ENCODE measurements at regions not wholly inside any gene's neighbourhood (a gene's known extent, or its start where the extent isn't known, plus 50 kb on each side); places are given as distances from the start of the nearest gene placed in this dataset.

DNA sequence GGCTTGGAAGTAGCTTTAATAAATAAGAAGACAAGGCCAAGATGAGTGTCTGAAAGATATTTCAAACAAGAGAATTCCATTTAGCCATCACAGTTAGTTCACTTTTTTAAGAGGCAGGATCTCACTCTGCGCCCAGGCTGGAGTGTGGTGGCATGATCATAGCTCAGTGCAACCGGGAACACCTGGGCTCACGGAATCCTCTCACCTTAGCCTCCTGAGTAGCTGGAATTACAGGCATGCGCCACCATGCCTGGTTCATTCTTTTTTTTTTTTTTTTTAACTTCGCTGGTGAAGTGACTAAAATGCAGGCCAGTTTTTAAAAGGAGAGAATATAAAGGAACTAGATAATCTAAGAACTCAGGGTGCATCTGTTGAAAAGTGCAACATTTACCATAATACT is 200.3 kb downstream of the KCTD12 start:
- Histone ChIP-seq H3K9me1 (replicated peaks; ENCODE audit: control insufficient read depth, extremely low read depth, insufficient read depth, low read length) (no peaks in the 10 kb centered on the region), H3K79me2 (ENCODE audit: control insufficient read depth, insufficient read depth, low read length) (no peaks in the 10 kb centered on the region), H2AFZ (ENCODE audit: low read depth, low read length) (no peak overlapping the region), H3K9ac (replicated peaks; ENCODE audit: extremely low read depth, insufficient read depth, low read length) (no peak overlapping the region), H3K9me3 (replicated peaks; ENCODE audit: control insufficient read depth, insufficient read depth, low read length) (no peaks in the 10 kb centered on the region), H3K27ac (ENCODE audit: insufficient read depth, low read depth, low read length) (no peak overlapping the region), H3K4me3 (replicated peaks in 1 of 3; ENCODE audit: insufficient read depth in 1 of 3, low read depth in 1 of 3, low read length in 3 of 3) (no peak overlapping the region), H3K4me1 (ENCODE audit: control insufficient read depth, extremely low read depth, insufficient read depth, low read length) (no peaks in the 10 kb centered on the region), H3K4me2 (ENCODE audit: insufficient read depth, low read length) (no peak overlapping the region), H3K27me3 (ENCODE audit: control insufficient read depth in 2 of 2, insufficient read depth in 2 of 2, low read length in 2 of 2) (no peaks in the 10 kb centered on the region), H4K20me1 (replicated peaks; ENCODE audit: control insufficient read depth, extremely low read depth, insufficient read depth, low read length) (no peaks in the 10 kb centered on the region), H3K36me3 (ENCODE audit: control insufficient read depth in 2 of 2, extremely low read depth in 1 of 2, insufficient read depth in 2 of 2, low read length in 2 of 2) (no peaks in the 10 kb centered on the region)
- ChIA-PET POLR2A (no interaction called here), CTCF (interaction anchor here (1.0 to 1.8 kb wide), 3 partner anchors 9 to 39 kb away, joined by 3 to 5 read pairs (median 3); no protein-coding TSS in a partner anchor)
- no TSS peak for BruUV-seq (replicated peaks)
- TF ChIP-seq, protein P1, sequence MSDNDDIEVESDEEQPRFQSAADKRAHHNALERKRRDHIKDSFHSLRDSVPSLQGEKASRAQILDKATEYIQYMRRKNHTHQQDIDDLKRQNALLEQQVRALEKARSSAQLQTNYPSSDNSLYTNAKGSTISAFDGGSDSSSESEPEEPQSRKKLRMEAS (IDR thresholded peaks at IDR 0.05; ENCODE audit: insufficient read depth, insufficient read length): no peak
- TF ChIP-seq FOS (IDR thresholded peaks at IDR 0.05; ENCODE audit: borderline replicate concordance, insufficient read depth, low read length) (no peak), POLR2AphosphoS5 (IDR thresholded peaks at IDR 0.05; ENCODE audit: insufficient read depth, low read depth, low read length) (no peak), JUN (IDR thresholded peaks at IDR 0.05; ENCODE audit: borderline replicate concordance, insufficient read depth, insufficient read length, low read depth) (no peak), GATA2 (IDR thresholded peaks at IDR 0.05; ENCODE audit: insufficient read depth, insufficient read length, low read depth, low read length) (no peak), MYC (IDR thresholded peaks at IDR 0.05; ENCODE audit: low read depth, low read length) (no peak), EZH2 (IDR thresholded peaks at IDR 0.05; ENCODE audit: borderline replicate concordance, low read depth, low read length, severe bottlenecking) (no peak), POLR2A (IDR thresholded peaks at IDR 0.05; ENCODE audit: low read depth, low read length) (no peak)
- TF ChIP-seq, protein P2, sequence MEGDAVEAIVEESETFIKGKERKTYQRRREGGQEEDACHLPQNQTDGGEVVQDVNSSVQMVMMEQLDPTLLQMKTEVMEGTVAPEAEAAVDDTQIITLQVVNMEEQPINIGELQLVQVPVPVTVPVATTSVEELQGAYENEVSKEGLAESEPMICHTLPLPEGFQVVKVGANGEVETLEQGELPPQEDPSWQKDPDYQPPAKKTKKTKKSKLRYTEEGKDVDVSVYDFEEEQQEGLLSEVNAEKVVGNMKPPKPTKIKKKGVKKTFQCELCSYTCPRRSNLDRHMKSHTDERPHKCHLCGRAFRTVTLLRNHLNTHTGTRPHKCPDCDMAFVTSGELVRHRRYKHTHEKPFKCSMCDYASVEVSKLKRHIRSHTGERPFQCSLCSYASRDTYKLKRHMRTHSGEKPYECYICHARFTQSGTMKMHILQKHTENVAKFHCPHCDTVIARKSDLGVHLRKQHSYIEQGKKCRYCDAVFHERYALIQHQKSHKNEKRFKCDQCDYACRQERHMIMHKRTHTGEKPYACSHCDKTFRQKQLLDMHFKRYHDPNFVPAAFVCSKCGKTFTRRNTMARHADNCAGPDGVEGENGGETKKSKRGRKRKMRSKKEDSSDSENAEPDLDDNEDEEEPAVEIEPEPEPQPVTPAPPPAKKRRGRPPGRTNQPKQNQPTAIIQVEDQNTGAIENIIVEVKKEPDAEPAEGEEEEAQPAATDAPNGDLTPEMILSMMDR (IDR thresholded peaks at IDR 0.05; ENCODE audit: extremely low read depth in 1 of 2, insufficient read depth in 1 of 2, low read depth in 1 of 2, low read length in 2 of 2): no peak
- dilution Hi-C loops (cut with MboI; ENCODE audit: extremely low pct_ligation_motif_present, low sequenced_read_pairs) (no loop called here), intact Hi-C loops (cut with micrococcal nuclease) (no loop called here)
- DNase-seq (ENCODE audit: low read depth, low spot score) (no peak), FAIRE-seq (no peak)

Data from endothelial cell of umbilical vein (primary cell).